GM19324 (cell line): ENCODE measurements at regions not wholly inside any gene's neighbourhood (a gene's known extent, or its start where the extent isn't known, plus 50 kb on each side); places are given as distances from the start of the nearest gene placed in this dataset.

ENCODE experiments used
- ATAC-seq: cut with Tn5 transposase; IDR thresholded peaks from one replicate; pipeline ENCODE4 v1.9.1; 2021; ENCODE audit warnings: mild to moderate bottlenecking, moderate library complexity; ENCODE audit not compliant: unreplicated experiment, low FRiP score

- ATAC-seq: no peak
Measured at GRCh38 chr7:96416116-96416515, 94.2 kb upstream of the SLC25A13 start.

DNA sequence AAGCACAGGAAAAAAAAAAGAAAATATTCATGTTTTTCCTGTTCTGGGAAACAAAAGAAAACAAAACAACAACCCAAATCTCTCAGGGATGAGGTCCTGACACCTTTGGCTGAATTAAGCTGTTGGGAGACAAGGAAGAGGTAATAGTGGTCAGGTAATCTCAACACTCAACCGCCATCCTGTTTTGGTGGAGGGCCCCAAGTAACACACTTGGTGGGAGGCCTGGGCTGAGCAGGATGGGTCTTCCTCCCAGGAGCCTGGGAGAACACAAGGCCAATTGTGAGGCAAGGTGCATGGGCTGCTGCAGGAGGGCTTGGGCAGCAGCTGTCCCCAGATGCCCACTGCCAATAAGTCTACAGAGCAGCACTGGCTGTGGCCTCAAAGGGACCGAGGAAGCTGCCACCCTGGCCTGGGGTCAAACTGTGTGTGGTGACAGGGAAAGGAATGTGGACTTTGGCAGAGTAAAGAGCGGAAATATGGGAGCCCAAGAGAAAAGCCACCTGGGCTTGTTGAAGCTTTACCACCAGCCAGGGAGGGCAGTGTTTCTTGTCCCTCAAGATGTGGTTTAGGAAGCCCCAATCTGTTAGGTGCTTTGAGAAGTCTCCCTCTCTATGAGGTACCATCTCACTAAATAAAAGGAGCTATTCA lies 93.5 kb upstream of the SLC25A13 start:
- ATAC-seq: no peak

- ATAC-seq: peak; percentile 66
Measured at GRCh38 chr7:96414931-96415292, 93.0 kb upstream of the SLC25A13 start.

DNA sequence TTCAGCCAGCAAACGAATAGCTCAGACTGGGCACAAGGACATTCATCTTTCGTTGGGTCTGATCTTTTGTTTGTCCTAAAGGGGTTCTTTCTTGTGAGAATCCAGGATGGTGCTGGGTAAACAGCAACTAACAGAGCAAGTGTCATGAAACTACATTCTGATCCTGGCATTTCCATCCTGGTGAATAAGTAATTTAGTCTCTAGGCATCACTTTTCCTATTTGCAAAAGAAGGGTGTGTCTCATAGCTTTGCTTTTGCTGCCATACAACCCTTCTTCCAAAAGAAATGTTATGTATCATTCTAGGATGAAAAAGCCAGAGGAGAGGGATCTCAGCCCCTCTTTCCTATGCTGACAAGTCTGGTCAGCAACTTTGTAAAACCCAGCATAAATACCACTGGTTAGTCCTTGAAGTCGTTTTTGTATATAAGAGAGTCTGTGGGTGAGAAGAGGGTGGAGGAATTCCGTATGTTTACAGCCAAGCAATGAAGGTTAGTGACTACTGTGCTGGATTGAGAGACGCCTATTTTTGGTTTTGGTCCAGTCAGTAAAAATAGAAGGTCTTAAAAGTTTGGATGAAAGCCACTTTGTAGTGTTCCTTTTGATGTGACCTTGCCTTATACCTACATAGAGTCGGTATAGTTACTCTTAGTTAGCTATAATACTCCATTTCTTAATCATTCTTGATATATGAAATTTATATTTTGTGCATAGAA lies 88.4 kb upstream of the SLC25A13 start:
- ATAC-seq: no peak

GRCh38 chr7:96408881-96409280 lies 87.0 kb upstream of the SLC25A13 start:
- ATAC-seq: no peak

GRCh38 chr7:96407427-96407826 lies 85.5 kb upstream of the SLC25A13 start:
- no peak for ATAC-seq

GRCh38 chr7:96402913-96403312 lies 81.0 kb upstream of the SLC25A13 start:
- no peak for ATAC-seq

- ATAC-seq: no peak
Measured at GRCh38 chr7:96401200-96401599, 79.3 kb upstream of the SLC25A13 start.

DNA sequence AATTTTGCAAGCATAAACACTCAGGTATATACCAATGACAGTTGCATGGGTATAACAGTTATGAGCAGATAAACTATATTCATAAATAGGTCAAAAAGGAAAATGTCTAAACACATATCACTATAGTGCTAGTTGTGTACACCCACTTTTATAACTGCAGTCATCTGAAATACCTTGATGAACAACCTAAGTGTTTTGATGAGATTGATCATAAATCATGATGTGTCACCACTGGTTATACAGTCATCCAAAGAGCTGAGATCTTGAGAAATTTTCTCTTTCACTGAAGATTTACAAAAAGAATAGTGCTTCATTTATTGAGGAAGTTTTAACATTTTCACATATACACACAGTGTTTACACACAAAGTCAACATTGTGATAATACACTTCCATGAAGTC lies 78.6 kb upstream of the SLC25A13 start:
- no peak for ATAC-seq

DNA sequence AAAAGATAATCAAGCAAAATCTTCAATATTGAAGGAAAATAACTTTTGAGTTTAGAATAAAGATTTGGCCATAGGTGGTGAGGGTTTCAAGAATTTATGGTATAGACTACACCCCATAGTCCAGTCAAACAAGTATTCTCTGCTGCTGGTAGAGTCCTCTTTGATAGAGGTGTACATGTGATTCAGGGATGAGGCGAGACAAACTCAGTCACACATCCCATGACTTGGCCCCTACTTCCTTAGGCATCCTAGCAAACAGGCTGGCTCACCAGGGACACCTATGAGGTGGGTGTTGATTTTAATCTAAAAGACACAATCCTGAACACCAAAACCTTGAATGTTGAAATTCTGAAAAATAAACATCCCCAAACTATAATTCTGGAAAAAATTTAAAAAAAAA lies 78.1 kb upstream of the SLC25A13 start:
- ATAC-seq: no peak

- ATAC-seq: no peak
Measured at GRCh38 chr7:96397936-96398598, 76.2 kb upstream of the SLC25A13 start.

GRCh38 chr7:96388620-96389383 lies 66.9 kb upstream of the SLC25A13 start:
- no peak for ATAC-seq

- ATAC-seq: no peak
Measured at GRCh38 chr7:96388166-96388565, 66.3 kb upstream of the SLC25A13 start.

DNA sequence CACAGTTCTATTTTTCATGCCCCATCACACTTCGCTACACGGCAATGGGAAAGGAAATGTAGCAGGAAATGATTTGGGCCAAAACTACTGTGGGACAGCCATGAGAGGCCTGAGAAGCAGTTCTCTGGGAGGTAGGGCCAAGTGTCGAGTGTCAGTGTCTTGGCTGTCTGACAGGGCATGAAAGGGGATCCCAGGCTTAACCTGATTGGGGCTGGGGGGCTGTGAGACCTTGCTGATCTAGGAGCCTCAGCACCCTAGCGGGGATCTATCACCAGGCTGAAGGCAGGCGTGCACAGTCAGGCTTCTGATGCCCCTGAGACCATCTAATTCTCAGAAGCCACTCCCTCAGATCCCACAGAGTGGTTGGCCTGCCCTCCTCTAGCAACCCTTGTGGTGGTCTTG lies 58.2 kb upstream of the SLC25A13 start:
- no peak for ATAC-seq

GRCh38 chr7:96377399-96377798 lies 55.5 kb upstream of the SLC25A13 start:
- no peak for ATAC-seq
